Fibroblast of skin of scalp (primary cell): ENCODE measurements at regions not wholly inside any gene's neighbourhood (a gene's known extent, or its start where the extent isn't known, plus 50 kb on each side); places are given as distances from the start of the nearest gene placed in this dataset.
"Not testable (repeated sequence)": the region's sequence is repeated elsewhere in the genome, so short reads cannot be mapped to it uniquely, and the experiment has no call there.

ENCODE experiments used
- DNase-seq: peaks from one replicate; pipeline ENCODE4 v3.0.0-alpha.2; 2013

DNA sequence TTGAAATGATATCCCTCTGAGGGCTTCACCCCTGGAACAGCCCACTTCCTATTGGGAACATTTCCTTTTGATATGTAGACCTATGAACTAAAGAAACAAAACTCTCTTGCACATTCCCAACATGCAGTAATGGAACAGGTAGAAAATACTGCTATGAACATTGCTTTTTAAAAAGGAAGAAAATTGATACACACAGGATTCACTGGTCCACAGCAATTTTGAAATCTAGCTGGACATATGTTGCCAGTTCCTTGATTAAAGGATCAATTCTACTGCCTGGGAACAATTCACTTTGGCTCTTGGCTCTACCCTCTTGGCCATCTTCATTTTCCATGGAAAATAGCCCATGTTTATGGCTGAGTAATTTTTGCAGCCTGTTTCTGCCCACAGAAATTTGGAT lies 74.9 kb upstream of the ZNF280D start:
- no peak for DNase-seq

DNA sequence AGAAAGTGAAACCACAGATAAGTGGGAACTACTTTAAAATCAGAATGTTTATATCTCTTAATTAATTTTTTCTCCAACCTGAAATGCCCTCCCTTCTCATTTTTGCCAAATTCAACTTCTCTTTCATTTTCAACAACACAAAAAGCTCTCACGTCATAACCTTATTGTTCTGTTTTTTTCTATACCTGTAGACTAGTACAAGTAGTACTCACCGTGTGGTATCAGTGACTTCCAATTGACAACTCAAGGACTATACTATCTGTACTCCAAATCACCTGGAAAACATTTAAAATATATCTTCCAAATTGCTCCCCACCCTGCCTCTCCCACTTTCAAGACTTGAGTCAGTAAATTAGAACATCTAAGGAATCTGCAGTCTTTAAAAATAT lies 72.8 kb upstream of the ZNF280D start:
- no peak for DNase-seq

DNA sequence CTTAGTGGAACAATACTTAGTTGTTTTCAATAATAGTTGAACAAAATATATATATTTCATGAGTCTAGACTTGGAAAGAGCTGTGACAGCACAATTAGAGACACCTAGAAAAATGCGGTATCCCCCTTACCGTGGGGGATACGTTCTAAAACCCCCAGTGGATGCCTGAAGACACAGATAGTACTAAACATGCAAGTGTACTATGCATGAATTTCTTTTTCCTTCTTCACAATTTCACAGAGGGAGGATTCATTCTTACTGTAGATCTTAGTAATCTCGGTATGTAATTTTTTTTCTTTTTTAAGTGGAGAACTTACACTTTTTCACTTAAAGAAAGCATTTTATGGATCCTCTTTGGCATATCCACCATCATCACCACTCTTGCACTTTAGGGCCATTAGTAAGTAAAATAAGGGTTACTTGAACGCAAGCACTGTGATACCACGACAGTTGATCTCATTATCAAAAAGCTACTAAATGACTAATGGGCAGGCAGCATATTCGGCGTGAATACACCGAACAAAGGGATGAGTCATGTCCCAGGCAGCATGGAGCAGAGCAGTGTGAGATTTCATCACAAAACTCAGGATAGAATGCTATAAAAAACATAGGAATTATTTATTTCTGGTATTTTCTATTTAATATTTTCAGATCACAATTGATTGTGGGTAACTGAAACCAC lies 72.3 kb upstream of the ZNF280D start:
- DNase-seq: peak; percentile 87

DNA sequence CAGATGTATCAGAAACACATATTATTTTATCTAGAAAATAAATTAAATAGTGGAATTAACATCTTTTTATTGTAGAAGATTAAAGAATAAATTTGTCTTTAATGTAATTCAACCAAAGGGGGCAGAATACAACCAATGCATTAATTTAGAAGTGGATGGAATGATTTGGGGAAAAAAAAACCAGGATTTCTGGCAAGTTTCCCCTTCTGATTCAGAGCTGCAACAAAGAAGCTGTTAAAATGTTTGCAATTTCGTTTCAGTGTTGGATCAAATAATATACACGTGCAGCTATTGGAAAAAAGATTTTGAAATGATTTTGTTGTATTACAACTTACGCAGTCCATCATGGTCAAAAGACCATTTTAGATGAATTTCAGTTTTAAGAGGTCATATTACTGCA lies 71.6 kb upstream of the ZNF280D start:
- peak; percentile 61 for DNase-seq

DNA sequence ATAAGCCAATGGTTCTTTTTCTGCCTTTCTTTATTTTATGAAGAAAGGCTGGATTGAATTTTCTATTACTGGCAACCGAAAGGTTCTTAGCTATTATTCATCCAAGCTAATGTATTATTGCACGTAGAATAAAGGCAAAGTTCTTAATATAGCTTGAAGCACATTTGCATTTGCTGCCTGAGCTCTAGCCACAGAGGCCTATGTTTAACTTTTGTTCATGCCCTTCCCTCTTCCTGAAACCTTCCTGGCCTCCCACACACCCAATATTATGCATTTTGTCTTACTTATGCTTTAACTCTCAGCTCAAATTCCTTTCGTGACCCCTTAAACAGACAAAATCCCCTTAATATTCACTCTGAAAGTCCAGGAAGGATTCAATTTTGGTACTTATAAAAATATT lies 71.0 kb upstream of the ZNF280D start:
- no peak for DNase-seq

DNA sequence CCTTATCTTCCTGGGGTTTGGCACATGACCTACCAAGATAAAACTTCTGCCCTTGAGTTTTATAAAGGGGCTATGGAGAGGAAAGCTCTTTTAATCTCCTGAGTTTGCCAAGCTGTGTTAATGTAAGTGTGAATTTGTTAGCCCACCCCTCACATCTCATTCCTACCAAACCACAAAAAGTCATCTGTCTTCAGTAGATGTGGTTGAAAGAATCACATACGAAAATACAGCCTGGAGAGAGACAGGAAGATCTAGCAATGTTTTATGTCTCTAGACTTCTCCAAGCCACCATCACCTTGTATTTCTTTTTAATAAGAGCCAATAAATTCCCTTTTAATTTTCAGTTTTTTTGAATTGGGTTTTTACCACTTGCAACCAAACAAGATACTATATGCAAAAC lies 68.9 kb upstream of the ZNF280D start:
- DNase-seq: no peak

DNA sequence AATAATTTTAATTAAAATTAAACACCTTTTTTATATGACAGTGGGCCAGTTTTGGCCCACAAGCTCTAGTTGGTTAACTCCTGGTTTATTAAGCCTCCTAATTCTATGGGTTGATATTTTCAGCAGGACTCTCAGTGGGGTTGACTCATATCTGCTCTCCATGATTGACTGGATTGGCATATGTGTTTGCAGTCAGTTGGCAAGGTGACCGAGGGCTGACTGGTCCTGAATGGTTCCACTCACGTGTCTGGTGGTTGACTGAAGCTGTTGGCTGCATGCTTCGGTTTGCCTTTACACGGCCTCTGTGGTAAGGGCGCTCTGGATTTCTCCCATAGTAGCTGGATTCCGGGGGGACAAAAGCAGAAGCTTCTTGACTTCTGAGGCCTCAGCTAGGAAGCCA lies 65.3 kb upstream of the ZNF280D start:
- DNase-seq: no peak

DNA sequence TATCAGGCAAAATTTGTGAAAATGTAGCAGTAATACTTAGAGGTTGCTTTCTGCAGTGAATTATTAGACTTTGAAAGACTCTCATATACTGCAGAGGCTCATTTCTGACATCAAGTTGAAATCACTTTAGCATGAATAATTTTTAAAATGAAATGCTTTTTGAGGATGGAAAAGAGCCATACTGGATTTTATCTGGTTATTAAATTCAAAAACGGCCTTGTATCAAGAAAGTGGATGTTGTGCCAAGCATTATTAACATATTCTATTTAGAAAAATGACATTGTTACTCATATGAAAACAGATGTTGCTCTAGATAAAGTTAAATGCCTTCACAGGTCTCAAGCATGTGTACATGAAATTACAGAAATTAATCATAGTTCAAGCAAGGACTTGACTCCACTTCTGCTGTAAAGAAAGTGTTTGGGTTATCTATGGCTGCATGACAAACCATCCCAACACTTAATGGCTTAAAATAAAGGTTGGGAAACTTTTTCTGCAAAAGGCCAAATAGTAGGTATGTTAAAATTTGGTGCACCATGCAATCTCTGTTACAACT lies 64.5 kb upstream of the ZNF280D start:
- no peak for DNase-seq

DNA sequence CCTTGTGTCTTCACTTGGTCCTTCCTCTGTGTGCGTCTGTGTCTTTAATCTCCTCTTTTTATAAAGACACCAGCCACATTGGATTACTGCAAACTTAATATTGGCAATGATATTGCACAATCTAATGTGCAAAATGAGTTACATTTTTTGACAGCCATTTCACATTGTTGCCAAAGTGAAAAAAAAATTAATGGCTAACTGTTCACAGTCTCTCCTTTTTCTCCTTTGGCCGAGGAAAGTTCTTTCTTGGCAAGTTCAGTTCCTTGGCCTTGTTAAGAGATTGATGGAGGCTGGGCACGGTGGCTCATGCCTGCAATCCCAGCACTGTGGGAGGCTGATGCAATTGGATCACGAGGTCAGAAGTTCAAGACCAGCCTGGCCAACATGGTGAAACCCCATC lies 62.2 kb upstream of the ZNF280D start:
- DNase-seq: no peak

DNA sequence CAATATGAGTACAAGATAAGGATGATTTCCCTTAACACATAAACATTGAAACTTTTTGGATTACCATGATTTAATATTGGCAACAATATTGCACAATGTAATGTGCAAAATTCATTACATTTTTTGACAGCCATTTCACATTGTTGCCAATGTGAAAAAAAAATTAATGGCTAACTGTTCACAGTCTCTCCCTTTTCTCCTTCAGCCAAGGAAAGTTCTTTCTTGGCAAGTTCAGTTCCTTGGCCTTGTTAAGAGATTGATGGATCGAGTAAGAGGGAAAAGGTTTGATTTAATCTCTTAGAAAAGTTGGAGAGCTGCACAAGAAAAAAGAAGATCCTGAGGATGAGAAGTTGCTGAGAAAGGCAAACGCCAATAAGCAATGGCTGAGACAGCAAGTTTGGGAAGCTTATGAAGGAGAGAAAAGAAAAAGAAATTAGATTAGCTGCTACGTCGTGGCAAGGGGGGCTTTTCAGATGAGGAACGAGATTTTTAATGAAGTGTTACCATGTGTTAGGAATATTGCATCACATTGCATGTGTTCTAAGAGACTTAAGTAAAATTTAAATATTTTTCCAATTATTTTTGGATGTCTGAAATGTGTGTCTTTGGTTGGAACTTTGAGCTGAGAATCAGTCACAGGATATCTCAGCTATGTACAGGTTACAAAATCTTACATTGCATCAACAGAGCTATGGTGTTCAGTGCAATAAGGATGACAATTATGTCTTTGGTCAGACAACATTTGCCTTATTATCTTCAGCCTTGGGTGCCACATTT lies 61.4 kb upstream of the ZNF280D start:
- DNase-seq: peak; percentile 70

DNA sequence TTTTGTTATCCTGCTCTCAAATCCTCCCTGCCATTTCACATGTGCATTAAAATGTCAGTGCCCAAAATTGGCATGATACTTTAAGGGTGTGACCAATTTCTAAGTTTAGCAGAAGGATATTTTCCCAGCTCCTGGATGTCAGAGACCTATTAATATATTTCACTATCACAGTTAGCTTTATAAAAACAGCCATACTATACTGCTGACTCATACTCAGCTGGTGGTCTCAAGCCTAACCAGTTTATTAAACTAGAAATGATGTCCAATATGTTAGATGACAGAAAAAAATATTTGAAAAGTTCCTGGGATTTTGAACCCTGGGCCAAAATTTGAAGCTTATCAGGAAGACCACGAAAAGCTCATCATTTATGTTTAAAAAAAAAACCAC lies 60.9 kb upstream of the ZNF280D start:
- peak; percentile 92 for DNase-seq

DNA sequence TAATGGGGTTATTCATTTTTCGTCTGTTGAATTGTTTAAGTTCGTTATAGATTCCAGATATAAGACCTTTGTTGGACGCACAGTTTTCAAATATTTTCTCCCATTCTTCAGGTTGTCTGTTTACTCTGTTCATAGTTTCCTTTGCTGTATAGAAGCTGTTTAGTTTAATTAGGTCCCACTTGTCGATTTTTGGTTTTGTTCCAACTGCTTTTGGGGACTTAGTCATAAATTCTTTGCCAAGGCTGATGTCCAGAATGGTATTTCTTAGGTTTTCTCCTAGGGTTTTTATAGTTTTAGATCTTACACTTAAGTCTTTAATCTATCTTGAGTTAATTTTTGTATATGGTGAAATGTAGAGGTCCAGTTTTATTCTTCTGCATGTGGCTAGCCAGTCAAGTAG lies 58.9 kb upstream of the ZNF280D start:
- DNase-seq: peak; percentile 45

DNA sequence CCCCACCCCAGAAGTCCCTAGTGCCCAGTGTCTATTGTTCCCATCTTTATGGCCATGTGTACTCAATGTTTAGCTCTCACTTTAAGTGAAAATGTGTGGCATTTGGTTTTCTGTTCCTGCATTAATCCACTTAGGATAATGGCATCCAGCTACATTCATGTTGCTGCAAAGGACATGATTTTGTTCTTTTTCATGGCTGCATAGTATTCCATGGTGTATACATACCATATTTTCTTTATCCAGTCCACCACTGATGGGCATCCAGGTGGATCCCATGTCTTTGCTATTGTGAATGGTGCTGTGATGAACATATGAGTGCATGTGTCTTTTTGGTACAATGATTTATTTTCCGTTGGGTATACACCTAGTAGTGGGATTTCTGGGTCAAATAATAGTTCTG lies 58.2 kb upstream of the ZNF280D start:
- not testable (repeated sequence) for DNase-seq

DNA sequence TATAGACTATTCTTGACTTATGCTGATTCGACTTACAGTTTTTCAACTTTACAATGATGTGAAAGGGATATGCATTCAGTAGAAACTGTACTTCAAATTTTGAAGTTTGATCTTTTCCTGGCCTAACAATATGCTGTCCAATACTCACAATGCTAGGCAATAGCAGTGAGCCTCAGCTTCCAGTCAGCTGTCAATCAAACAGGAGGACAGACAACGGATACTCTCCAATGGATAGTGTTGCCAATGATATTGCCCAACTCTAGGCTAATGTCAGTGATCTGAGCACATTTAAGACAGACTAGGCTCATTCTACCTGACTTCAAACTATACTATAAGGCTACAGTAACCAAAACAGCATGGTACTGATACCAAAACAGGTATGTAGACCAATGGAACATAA lies 55.0 kb upstream of the ZNF280D start:
- no peak for DNase-seq

DNA sequence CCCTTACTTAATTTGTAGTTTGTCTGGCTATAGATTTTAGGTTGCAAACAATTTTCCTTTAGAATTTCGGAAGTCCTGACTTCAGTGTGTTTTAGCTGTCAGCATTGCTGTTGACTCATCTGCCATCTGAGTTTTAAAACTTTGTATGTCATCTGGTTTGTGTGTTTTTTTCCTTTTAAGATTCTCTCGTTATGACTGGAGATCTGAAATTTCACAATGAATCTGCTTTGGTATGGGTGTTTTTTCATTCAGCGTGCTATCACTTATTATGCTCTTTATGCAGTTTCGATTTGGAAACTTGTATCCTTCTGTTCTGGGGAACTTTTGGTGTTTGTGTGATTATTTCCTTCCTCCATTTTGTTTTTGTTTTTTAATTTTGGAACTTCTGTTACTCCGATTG lies 53.7 kb upstream of the ZNF280D start:
- DNase-seq: no peak

DNA sequence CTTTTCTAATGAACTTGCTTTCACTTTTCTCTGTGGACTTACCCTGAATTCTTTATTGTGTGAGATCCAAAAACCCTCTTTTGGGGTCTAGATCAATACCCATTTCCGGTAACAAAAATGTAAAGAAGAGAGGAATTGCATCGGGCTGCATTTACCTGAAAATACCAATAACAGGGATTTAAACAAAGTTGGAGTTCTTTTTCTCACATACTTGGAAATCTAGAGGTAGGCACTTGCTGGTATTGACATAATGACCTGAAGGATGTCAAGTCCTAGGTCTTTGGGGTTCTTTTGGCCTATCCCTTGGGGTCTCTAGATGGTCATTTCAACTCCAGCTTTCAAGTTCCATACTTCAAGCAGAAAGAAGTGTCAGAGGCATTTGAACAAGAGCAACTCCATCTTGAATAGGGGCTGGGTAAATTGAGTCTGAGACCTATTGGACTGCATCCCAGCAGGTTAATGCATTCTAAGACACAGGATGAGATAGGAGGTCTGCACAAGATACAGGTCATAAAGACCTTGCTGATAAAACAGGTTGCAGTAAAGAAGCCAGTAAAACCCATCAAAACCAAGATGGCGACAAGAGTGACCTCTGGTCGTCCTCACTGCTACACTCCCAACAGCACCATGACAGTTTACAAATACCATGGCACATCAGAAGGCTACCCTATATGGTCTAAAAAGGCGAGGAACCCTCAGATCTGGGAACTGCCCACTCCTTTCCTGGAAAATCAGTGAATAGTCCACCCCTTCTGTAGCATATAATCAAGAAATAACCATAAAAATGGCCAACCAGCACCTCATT lies 50.8 kb upstream of the ZNF280D start:
- DNase-seq: no peak

DNA sequence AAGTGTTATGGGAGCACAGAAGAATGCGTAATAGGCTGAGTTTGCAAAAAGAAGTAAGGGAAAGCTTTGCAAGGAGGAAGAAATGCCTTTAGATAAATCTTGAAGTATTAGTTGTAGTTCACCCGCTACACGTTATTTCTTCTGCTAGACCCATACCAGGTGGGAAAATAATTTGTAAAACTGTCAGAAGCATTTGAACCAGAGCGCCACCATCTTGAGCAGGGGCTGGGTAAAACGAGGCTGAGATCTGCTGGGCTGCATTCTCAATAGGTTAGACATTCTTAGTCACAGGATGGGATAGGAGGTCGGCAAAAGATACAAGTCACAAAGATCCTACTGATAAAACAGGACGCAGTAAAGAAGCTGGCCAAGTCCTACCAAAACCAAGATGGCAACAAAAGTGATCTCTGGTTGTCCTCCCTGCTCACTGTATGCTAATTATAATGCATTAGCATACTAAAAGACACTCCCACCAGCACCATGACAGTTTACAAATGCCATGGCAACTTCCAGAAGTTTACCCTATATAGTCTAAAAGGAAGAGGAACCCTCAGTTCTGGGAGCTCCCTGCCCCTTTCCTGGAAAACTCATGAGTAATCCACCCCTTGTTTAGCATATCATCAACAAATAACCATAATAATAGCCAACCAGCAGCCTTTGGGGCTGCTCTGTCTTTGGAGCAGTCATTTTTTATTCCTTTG lies 50.0 kb upstream of the ZNF280D start:
- no peak for DNase-seq
